ENCODE measurements at regions not wholly inside any gene's neighbourhood (a gene's known extent, or its start where the extent isn't known, plus 50 kb on each side); places are given as distances from the start of the nearest gene placed in this dataset.

GRCh38 chr2:212728717-212729116, 190.1 kb upstream of the ERBB4 start:
- no peak for TF ChIP-seq CTCF (conservative IDR thresholded peaks at IDR 0.05)
- TF ChIP-seq ZFX (IDR thresholded peaks at IDR 0.05) = no peak
